Coronary artery (tissue), 2 donors: ENCODE measurements at regions not wholly inside any gene's neighbourhood (a gene's known extent, or its start where the extent isn't known, plus 50 kb on each side); places are given as distances from the start of the nearest gene placed in this dataset.
"Not testable (repeated sequence)": the region's sequence is repeated elsewhere in the genome, so short reads cannot be mapped to it uniquely, and the experiment has no call there.

Experiments used
- DNase-seq: peaks from one replicate; pipeline ENCODE4 v3.0.0-alpha.2; 2017; ENCODE audit warnings: low spot score
- H3K27ac ChIP-seq, 2 donors: fragments of 200-600 bp; sonication (generic); one replicate each; pipeline ENCODE4 v1.5.1; 2016 to 2019
- H3K4me3 ChIP-seq: fragments of 200-600 bp; sonication (generic); 2 replicates; pipeline ENCODE4 v1.5.1; 2016; ENCODE audit warnings: mild to moderate bottlenecking, moderate library complexity
- TF ChIP-seq, protein P1 (sequence below): fragments of 200-600 bp; sonication (generic); IDR thresholded peaks from one replicate; pipeline ENCODE4 v1.5.1; 2019; ENCODE audit warnings: antibody characterized with exemption

DNA sequence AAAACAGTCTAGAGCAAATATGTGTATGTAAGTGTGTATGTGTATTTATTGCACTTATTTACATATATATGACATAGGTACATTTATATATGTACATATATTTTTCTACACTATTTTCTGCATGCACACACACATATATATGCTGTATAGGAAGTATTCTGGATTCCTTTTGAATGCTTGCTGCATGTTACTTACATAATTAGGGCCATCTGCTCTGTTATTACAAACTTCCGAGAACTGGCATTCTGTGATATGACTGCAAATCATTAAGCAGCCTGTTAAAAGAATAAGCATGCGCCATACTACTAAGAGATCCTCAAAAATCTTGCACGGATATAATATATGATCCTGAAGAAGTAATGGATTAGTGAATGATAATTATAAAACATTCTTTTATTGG is 1157.6 kb upstream of the TENM3 start:
- Histone ChIP-seq H3K27ac (no peak overlapping the region), H3K4me3 (no peak overlapping the region)
- TF ChIP-seq, protein P1, sequence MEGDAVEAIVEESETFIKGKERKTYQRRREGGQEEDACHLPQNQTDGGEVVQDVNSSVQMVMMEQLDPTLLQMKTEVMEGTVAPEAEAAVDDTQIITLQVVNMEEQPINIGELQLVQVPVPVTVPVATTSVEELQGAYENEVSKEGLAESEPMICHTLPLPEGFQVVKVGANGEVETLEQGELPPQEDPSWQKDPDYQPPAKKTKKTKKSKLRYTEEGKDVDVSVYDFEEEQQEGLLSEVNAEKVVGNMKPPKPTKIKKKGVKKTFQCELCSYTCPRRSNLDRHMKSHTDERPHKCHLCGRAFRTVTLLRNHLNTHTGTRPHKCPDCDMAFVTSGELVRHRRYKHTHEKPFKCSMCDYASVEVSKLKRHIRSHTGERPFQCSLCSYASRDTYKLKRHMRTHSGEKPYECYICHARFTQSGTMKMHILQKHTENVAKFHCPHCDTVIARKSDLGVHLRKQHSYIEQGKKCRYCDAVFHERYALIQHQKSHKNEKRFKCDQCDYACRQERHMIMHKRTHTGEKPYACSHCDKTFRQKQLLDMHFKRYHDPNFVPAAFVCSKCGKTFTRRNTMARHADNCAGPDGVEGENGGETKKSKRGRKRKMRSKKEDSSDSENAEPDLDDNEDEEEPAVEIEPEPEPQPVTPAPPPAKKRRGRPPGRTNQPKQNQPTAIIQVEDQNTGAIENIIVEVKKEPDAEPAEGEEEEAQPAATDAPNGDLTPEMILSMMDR = no peak
- no peak for DNase-seq

DNA sequence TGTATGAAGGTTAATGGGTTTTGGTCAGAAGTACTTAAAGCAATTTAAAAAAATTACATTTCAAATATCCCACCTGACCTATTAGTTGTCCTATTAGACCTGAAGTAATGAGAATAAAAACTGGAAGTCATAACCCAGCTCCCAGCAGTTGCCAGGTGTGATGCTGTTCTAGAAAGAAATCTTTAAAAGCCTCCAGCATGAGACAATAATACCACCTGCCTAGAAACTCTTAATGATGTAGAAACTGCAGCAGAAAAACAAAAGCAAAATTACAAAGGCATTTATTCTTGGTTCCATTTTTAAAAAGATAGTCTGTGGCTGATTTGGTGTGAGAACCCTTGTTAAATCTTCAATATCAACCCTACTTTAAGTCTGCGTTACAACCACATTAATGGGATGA is 1137.7 kb upstream of the TENM3 start:
- no peak for DNase-seq
- Histone ChIP-seq H3K27ac (no peak overlapping the region), H3K4me3 (no peak overlapping the region)
- TF ChIP-seq, protein P1 = no peak

DNA sequence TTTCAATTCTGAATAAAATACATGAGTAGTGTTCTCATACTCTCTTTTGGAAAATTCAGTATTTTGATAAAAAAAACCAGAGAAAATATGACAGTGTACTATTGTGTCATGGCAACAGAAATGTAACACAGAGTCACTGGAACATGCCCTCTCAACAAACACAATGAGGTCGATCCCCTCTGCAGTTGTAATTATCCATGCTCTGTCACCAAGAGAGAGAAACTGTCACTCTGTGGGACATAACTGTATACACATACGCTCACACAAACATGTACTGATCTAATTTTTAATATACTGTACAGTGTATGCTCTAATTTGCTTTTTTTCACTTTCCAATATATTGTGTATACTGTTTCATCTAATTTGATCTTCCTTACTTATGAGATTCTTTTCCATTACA is 1136.8 kb upstream of the TENM3 start:
- Histone ChIP-seq H3K4me3 (no peak overlapping the region), H3K27ac (no peak overlapping the region)
- no peak for DNase-seq
- TF ChIP-seq, protein P1 = no peak

DNA sequence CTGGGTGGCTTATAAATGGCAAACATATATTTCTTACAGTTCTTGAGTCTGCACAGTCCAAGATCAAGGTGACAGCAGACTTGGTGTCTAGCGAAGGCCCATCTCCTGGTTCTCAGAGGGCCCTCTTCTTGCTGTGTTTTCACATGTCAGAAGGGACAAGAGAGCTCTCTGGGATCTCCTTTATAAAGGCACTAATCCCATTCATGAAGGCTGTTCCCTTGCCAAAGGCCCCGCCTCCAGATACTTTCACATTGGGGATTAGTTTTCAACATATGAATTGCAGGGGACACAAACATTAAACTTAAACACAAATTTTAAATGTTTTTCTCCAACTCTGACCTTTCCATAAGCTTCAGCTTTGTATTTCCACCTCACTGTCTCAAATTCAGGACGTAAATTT is 1135.0 kb upstream of the TENM3 start:
- Histone ChIP-seq H3K4me3 (no peak overlapping the region), H3K27ac (no peak overlapping the region)
- no peak for DNase-seq
- TF ChIP-seq, protein P1 = no peak

DNA sequence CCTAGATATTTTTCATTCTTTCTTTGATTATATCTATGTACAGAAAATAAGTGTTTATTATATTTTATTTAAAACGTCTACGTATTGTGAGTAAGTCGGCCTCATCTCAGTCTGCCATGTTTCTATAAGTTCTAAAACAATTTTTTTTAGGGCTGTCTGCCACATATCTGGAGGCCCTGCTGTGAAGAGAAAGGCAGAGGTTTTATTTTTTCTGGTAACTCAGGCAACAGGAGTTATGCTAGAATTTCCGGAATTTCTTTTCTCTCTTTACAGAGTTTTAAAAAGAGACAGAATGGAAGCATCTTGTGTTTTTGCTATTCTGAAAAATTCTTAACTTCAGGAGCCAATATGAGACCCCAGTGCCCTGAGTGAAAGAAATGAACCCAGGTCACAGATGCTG is 1124.0 kb upstream of the TENM3 start:
- DNase-seq = no peak
- TF ChIP-seq, protein P1 = no peak
- H3K27ac ChIP-seq = no peak overlapping the region
- no peak overlapping the region for H3K4me3 ChIP-seq

DNA sequence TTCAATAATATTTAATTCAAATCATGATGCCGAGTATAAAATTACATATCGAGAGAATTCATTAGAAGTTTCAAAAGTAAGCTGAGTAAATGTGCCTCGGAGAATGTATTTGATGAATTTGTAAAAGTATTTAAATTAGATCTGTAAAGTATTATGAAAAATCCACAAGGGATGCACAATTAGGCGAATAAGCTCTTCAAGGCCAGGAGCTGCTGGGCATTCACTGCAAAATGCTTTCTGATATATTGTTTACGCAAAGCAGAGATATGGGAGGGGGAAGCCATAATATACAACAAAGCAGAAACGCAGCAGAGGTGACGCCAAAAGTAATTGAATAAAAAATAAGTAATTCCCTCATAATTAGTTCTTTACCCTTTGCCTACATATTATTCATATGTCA is 1121.5 kb upstream of the TENM3 start:
- H3K4me3 ChIP-seq = no peak overlapping the region
- TF ChIP-seq, protein P1 = no peak
- DNase-seq = no peak

DNA sequence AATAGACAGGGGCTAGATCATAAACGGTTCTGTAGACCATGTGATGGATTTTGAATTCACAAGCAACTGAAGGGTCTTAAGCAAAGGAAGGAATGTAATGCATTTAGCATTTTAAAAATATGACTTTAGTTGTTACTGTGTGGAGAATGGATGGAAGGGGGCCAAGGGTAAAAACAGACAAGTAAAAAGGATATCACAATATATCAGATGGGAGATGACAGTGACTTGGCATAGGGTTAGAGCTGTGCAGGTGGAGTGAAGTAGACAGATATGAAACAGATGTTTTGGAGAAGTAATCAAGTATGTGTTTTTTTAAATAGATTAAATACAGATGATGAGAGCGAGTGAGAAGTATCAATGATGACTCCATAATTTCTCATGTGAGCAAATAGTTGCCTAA is 1116.0 kb upstream of the TENM3 start:
- no peak for DNase-seq
- Histone ChIP-seq H3K27ac (no peak overlapping the region), H3K4me3 (no peak overlapping the region)
- TF ChIP-seq, protein P1 = no peak

More for the DNA sequence above, 1121.5 kb upstream of the TENM3 start:
- H3K27ac ChIP-seq = no peak overlapping the region

DNA sequence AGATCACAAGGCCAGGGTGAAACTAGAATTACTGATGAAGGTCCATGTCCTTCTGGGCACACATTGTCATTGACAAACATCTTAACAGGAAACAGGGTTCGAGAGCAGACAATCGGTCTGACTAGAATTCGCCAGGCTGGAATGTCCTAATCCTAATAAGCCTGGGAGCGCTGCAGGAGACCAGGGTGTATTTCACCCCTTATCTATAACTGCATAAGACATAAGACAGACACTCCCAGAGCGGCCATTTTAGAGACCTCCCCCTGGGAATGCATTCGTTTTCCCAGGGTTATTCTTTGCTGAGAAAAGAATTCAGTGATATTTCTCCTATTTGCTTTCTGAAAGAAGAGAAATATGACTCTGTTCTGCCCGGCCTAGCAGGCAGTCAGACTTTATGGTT is 1112.9 kb upstream of the TENM3 start:
- DNase-seq, H3K4me3 ChIP-seq, H3K27ac ChIP-seq: not testable (repeated sequence)
